Small intestine (tissue), 7 donors: ENCODE measurements at regions not wholly inside any gene's neighbourhood (a gene's known extent, or its start where the extent isn't known, plus 50 kb on each side); places are given as distances from the start of the nearest gene placed in this dataset.

Source experiments
- DNase-seq, 2 donors: peaks; one replicate each; pipeline versions ENCODE4 v3.0.0 to v3.0.0-alpha.2; 2013
- FAIRE-seq: peaks from 2 replicates; lab custom pipeline; 2012; peaks lifted over from hg19 to GRCh38; lab: Jason Lieb, UNC
- H3K27ac ChIP-seq, 3 donors: one replicate each; pipeline ENCODE4 v1.5.1; 2013; ENCODE audit warnings: low read length in 2 of 3, mild to moderate bottlenecking in 2 of 3, control low read depth in 1 of 3, inconsistent platforms in 1 of 3, low read depth in 1 of 3, moderate library complexity in 1 of 3
- H3K27me3 ChIP-seq, 3 donors: one replicate each; pipeline ENCODE4 v1.6.1; 2013; ENCODE audit warnings: low read length in 3 of 3, inconsistent platforms in 1 of 3; ENCODE audit not compliant: control insufficient read depth in 3 of 3, insufficient read depth in 3 of 3
- H3K36me3 ChIP-seq, 3 donors: one replicate each; pipeline ENCODE4 v1.6.1; 2013; ENCODE audit warnings: low read length in 3 of 3, inconsistent platforms in 1 of 3, low read depth in 1 of 3, mild to moderate bottlenecking in 1 of 3, moderate library complexity in 1 of 3; ENCODE audit not compliant: control insufficient read depth in 3 of 3, insufficient read depth in 2 of 3
- H3K4me1 ChIP-seq, 3 donors: one replicate each; pipeline ENCODE4 v1.6.1; 2013; ENCODE audit warnings: low read length in 2 of 3, inconsistent platforms in 1 of 3, low read depth in 1 of 3, mild to moderate bottlenecking in 1 of 3, moderate library complexity in 1 of 3; ENCODE audit not compliant: control insufficient read depth in 3 of 3, insufficient read depth in 2 of 3
- H3K4me3 ChIP-seq, 3 donors: one replicate each; pipeline ENCODE4 v1.5.1; 2013; ENCODE audit warnings: low read length in 3 of 3, control low read depth in 1 of 3, inconsistent platforms in 1 of 3, low read depth in 1 of 3, mild to moderate bottlenecking in 1 of 3, moderate library complexity in 1 of 3
- H3K9me3 ChIP-seq, 2 donors: one replicate each; pipeline ENCODE4 v1.6.1; 2013; ENCODE audit warnings: low read depth in 1 of 2, low read length in 1 of 2; ENCODE audit not compliant: control insufficient read depth in 2 of 2, insufficient read depth in 1 of 2
- WGBS, 3 donors: extraction: QIAGEN DNeasy Blood & Tissue Kit; methylation state at CpG; one replicate each; pipeline ENCODE4 v1.1.7; 2013; 5-methylcytosine and 5-hydroxymethylcytosine counted together
- donor health status: healthy with polysubstance abuse.
- donor health status: control.
- donor health status: control.
- donor health status: Bipolar disorder and iron deficiency.
- donor health status: healthy.

GRCh38 chr2:16038621-16039020, 98.3 kb downstream of the MYCN start:
- H3K27me3 ChIP-seq = peaks cover 0 to 2% (median 0%) of the 10 kb centered on the region in 3 donors
- no peaks in the 10 kb centered on the region for H3K36me3 ChIP-seq
- no peaks in the 10 kb centered on the region for H3K4me1 ChIP-seq
- H3K4me3 ChIP-seq = no peak overlapping the region
- no peak for FAIRE-seq
- no peaks in the 10 kb centered on the region for H3K9me3 ChIP-seq
- H3K27ac ChIP-seq = no peak overlapping the region
- 80 to 94% (median 93%) methylated on average over 11 of the region's 11 CpGs for WGBS, 3 donors
- DNase-seq = no peak

- DNase-seq (no peak), FAIRE-seq (no peak)
- Histone ChIP-seq H3K4me1 (no peaks in the 10 kb centered on the region), H3K4me3 (no peak overlapping the region), H3K27me3 (peaks cover 0 to 2% (median 0%) of the 10 kb centered on the region in 3 donors), H3K9me3 (no peaks in the 10 kb centered on the region), H3K27ac (no peak overlapping the region), H3K36me3 (no peaks in the 10 kb centered on the region)
- 64 to 84% (median 80%) methylated on average over 13 of the region's 13 CpGs for WGBS, 3 donors
Observed at GRCh38 chr2:16037808-16038457, 97.6 kb downstream of the MYCN start.

- no peak overlapping the region for H3K27ac ChIP-seq
- no peak overlapping the region for H3K4me3 ChIP-seq
- 69 to 80% (median 76%) methylated on average over 3 of the region's 3 CpGs for WGBS, 3 donors
- no peaks in the 10 kb centered on the region for H3K9me3 ChIP-seq
- FAIRE-seq = no peak
- peaks cover 0 to 2% (median 0%) of the 10 kb centered on the region in 3 donors for H3K27me3 ChIP-seq
- H3K36me3 ChIP-seq = no peaks in the 10 kb centered on the region
- H3K4me1 ChIP-seq = no peaks in the 10 kb centered on the region
- DNase-seq = no peak
Observed at GRCh38 chr2:16036951-16037350, 96.6 kb downstream of the MYCN start.

- Histone ChIP-seq H3K27me3 (peaks cover 0 to 2% (median 0%) of the 10 kb centered on the region in 3 donors), H3K4me1 (no peaks in the 10 kb centered on the region), H3K36me3 (no peaks in the 10 kb centered on the region), H3K4me3 (no peak overlapping the region), H3K27ac (no peak overlapping the region), H3K9me3 (no peaks in the 10 kb centered on the region)
- DNase-seq = no peak
- WGBS, 3 donors = 84 to 94% (median 93%) methylated on average over 11 of the region's 11 CpGs
- no peak for FAIRE-seq
Observed at GRCh38 chr2:16035747-16036745, 95.7 kb downstream of the MYCN start.

GRCh38 chr2:16034975-16035746, 94.8 kb downstream of the MYCN start:
- Histone ChIP-seq H3K36me3 (no peaks in the 10 kb centered on the region), H3K4me1 (no peaks in the 10 kb centered on the region), H3K9me3 (no peaks in the 10 kb centered on the region), H3K4me3 (no peak overlapping the region), H3K27ac (no peak overlapping the region), H3K27me3 (peaks cover 0 to 2% (median 0%) of the 10 kb centered on the region in 3 donors)
- FAIRE-seq (no peak), DNase-seq (no peak)
- 91 to 93% (median 93%) methylated on average over 10 of the region's 10 CpGs for WGBS, 3 donors

GRCh38 chr2:16034151-16034974, 94.0 kb downstream of the MYCN start:
- Histone ChIP-seq H3K27ac (no peak overlapping the region), H3K36me3 (no peaks in the 10 kb centered on the region), H3K4me1 (no peaks in the 10 kb centered on the region), H3K9me3 (no peaks in the 10 kb centered on the region), H3K27me3 (peaks cover 0 to 2% (median 0%) of the 10 kb centered on the region in 3 donors), H3K4me3 (no peak overlapping the region)
- DNase-seq (peak; percentile 28 to 52), FAIRE-seq (no peak)
- 56 to 63% (median 59%) methylated on average over 5 of the region's 5 CpGs for WGBS, 3 donors

GRCh38 chr2:16033032-16033293, 92.6 kb downstream of the MYCN start:
- Histone ChIP-seq H3K36me3 (no peaks in the 10 kb centered on the region), H3K9me3 (no peaks in the 10 kb centered on the region), H3K4me1 (no peaks in the 10 kb centered on the region), H3K27ac (no peak overlapping the region), H3K4me3 (no peak overlapping the region), H3K27me3 (no peaks in the 10 kb centered on the region)
- DNase-seq = no peak
- no peak for FAIRE-seq
- 94 to 97% (median 94%) methylated on average over 4 of the region's 4 CpGs for WGBS, 3 donors
